ENCODE measurements at regions not wholly inside any gene's neighbourhood (a gene's known extent, or its start where the extent isn't known, plus 50 kb on each side); places are given as distances from the start of the nearest gene placed in this dataset.

DNA sequence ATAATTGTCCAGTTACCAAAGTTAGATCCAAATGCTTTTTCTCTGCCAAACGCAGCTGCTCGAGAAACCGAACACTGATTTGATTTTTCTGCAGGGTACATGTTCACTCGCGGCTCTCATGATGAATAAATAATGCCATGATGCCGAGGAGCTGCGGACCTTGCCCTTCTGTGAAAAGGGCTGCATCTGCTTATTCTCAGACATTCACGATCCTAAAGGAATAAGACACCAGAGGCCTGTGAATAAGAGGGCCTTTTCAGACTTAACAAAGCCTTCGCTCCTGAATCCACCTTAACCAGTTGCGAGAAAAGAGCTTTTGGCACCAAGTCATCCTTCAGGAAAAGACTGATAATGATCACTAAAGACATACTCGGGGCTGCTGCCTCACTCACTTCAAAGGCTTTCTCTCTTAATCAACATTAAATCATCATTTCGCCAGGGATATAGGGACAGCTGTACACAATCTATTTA lies 147.5 kb downstream of the FBXO8 start:
- Histone ChIP-seq H3K4me3 (ENCODE audit: low read depth, low read length) (peak overlapping the region; percentile 27), H3K27ac (no peak overlapping the region), H3K27me3 (ENCODE audit: insufficient read depth, low read depth, severe bottlenecking) (no peaks in the 10 kb centered on the region), H3K9me3 (ENCODE audit: severe bottlenecking) (no peaks in the 10 kb centered on the region), H3K36me3 (no peaks in the 10 kb centered on the region)
- TF ChIP-seq, protein P1, sequence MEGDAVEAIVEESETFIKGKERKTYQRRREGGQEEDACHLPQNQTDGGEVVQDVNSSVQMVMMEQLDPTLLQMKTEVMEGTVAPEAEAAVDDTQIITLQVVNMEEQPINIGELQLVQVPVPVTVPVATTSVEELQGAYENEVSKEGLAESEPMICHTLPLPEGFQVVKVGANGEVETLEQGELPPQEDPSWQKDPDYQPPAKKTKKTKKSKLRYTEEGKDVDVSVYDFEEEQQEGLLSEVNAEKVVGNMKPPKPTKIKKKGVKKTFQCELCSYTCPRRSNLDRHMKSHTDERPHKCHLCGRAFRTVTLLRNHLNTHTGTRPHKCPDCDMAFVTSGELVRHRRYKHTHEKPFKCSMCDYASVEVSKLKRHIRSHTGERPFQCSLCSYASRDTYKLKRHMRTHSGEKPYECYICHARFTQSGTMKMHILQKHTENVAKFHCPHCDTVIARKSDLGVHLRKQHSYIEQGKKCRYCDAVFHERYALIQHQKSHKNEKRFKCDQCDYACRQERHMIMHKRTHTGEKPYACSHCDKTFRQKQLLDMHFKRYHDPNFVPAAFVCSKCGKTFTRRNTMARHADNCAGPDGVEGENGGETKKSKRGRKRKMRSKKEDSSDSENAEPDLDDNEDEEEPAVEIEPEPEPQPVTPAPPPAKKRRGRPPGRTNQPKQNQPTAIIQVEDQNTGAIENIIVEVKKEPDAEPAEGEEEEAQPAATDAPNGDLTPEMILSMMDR (IDR thresholded peaks at IDR 0.05; ENCODE audit: low read depth, low read length) = no peak
- DNase-seq = no peak

DNA sequence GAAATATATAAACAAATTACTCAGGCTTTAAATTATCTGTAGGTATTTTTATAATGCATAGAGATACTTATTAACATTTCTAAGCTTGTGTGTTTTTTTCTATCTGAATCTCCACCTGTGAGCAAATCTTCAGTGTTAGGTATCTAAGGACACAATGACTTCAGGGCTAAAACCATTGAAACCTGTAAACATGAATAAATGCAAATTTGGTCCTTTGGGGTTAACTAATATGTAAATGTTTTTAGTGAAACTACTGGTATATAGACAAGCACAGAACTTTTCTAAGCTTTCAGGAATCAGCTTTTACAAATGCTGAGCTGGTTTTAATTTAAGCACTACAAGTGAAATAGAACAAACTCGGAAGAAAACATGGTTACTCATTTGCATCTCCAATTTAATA lies 147.9 kb downstream of the FBXO8 start:
- no peak for DNase-seq
- no peaks in the 10 kb centered on the region for H3K36me3 ChIP-seq
- H3K4me3 ChIP-seq (ENCODE audit: low read depth, low read length) = peak overlapping the region; percentile 27
- no peaks in the 10 kb centered on the region for H3K27me3 ChIP-seq (ENCODE audit: insufficient read depth, low read depth, severe bottlenecking)
- TF ChIP-seq, protein P1 (IDR thresholded peaks at IDR 0.05; ENCODE audit: low read depth, low read length) = no peak
- no peaks in the 10 kb centered on the region for H3K9me3 ChIP-seq (ENCODE audit: severe bottlenecking)
- H3K27ac ChIP-seq = no peak overlapping the region

DNA sequence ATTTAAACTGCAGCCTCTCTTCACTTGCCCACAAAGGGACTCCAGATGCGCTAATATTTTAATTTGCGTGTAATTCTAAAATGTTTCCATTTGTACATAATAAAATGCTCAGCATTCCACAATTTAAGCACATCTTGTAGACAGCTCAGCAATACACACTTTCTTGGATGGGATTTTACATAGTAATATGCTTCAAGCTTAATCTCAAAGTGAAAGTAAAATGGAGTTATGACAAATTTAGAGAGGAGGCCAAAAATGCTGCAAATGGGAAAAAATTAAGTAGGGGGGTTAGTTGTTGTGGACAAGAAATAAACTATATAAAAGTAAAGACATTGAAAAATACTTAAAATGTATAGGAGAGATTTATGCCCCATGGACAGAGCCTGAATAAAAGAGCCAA lies 149.1 kb downstream of the FBXO8 start:
- Histone ChIP-seq H3K9me3 (ENCODE audit: severe bottlenecking) (no peaks in the 10 kb centered on the region), H3K36me3 (no peaks in the 10 kb centered on the region), H3K27ac (no peak overlapping the region), H3K27me3 (ENCODE audit: insufficient read depth, low read depth, severe bottlenecking) (no peaks in the 10 kb centered on the region), H3K4me3 (ENCODE audit: low read depth, low read length) (no peak overlapping the region)
- DNase-seq = no peak
- TF ChIP-seq, protein P1 (IDR thresholded peaks at IDR 0.05; ENCODE audit: low read depth, low read length) = no peak

DNA sequence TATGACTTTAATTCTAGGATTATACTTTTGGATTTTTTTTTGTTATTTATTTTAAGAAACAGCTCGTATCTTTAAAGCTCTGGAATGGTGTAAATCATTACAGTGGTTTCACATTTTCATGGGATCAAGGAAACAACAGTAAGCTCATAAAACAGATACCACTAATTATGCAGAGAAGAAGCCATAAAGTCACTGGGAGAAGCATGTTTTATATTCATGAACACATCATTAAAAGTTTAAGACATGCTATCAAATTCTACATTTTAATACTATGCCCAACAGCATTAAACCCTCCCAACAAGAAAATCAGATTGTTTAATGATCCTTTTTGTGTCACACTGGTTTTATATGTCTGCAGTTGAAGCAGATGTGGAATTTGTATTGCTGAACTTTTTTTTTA lies 149.9 kb downstream of the FBXO8 start:
- Histone ChIP-seq H3K4me3 (ENCODE audit: low read depth, low read length) (no peak overlapping the region), H3K36me3 (no peaks in the 10 kb centered on the region), H3K27ac (no peak overlapping the region), H3K27me3 (ENCODE audit: insufficient read depth, low read depth, severe bottlenecking) (no peaks in the 10 kb centered on the region), H3K9me3 (ENCODE audit: severe bottlenecking) (no peaks in the 10 kb centered on the region)
- DNase-seq = no peak
- TF ChIP-seq, protein P1 (IDR thresholded peaks at IDR 0.05; ENCODE audit: low read depth, low read length) = no peak

DNA sequence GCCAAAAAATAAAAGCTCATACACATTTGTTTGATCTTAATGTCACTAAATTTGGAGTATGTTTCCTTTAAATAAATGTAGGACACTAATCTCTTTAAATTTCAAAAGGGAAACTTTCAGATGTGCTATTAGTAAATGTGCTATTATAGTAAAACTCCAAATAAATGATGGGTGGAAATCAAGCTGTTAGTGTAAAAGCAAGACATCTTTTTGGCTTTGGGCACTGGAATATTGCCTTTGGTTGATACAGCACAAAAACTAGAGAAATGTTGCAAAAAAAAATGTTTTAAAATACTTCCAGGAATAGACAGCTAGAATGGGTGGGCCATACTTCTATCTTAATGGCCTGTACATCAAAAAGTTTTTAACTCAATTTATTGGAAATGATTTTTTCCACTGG lies 151.6 kb downstream of the FBXO8 start:
- DNase-seq = no peak
- no peaks in the 10 kb centered on the region for H3K36me3 ChIP-seq
- no peak overlapping the region for H3K4me3 ChIP-seq (ENCODE audit: low read depth, low read length)
- H3K27ac ChIP-seq = no peak overlapping the region
- H3K27me3 ChIP-seq (ENCODE audit: insufficient read depth, low read depth, severe bottlenecking) = no peaks in the 10 kb centered on the region
- TF ChIP-seq, protein P1 (IDR thresholded peaks at IDR 0.05; ENCODE audit: low read depth, low read length) = no peak
- H3K9me3 ChIP-seq (ENCODE audit: severe bottlenecking) = no peaks in the 10 kb centered on the region

DNA sequence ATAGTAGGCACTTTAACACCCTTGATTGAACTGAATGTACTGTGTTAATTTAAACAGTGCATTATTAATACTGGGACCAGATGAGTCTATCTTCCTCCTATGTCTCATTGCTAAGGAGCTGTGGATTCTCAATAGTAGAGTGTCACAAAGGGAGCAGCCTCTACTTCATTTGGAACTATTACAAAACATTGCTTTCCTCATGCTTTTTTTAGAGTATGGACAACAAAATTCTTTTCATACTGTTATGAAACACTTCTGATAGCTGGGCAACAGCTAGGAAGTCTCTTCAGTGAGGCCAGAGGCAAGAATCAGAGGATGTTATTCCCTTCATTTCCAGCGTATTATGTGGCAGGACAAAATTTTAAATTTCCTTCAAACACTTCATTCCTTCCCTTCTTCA lies 160.8 kb downstream of the FBXO8 start:
- Histone ChIP-seq H3K27ac (no peak overlapping the region), H3K36me3 (no peaks in the 10 kb centered on the region), H3K4me3 (ENCODE audit: low read depth, low read length) (no peak overlapping the region), H3K27me3 (ENCODE audit: insufficient read depth, low read depth, severe bottlenecking) (no peaks in the 10 kb centered on the region), H3K9me3 (ENCODE audit: severe bottlenecking) (no peaks in the 10 kb centered on the region)
- TF ChIP-seq, protein P1 (IDR thresholded peaks at IDR 0.05; ENCODE audit: low read depth, low read length) = no peak
- DNase-seq = no peak
